RWPE2 (cell line): ENCODE measurements at regions not wholly inside any gene's neighbourhood (a gene's known extent, or its start where the extent isn't known, plus 50 kb on each side); places are given as distances from the start of the nearest gene placed in this dataset.

Source experiments
- ATAC-seq: fragments of 200-7000 bp; cut with Tn5 transposase; 3 replicates; pipeline ENCODE4 v1.9.1; 2021; ENCODE audit warnings: low read depth
- DNase-seq: peaks from one replicate; pipeline ENCODE4 v3.0.0-alpha.2; 2020; ENCODE audit warnings: low spot score
- H3K27ac ChIP-seq: fragments of 450-650 bp; 2 replicates; pipeline ENCODE4 v1.5.1; 2017; ENCODE audit warnings: mild to moderate bottlenecking; ENCODE audit not compliant: poor library complexity, severe bottlenecking
- H3K27me3 ChIP-seq: fragments of 250-450 bp; sonication (Bioruptor Pico); 2 replicates; pipeline ENCODE4 v1.5.1; 2021; ENCODE audit warnings: mild to moderate bottlenecking, moderate library complexity; ENCODE audit not compliant: insufficient read depth, poor library complexity, severe bottlenecking
- H3K36me3 ChIP-seq: fragments of 250-450 bp; sonication (Bioruptor Pico); 2 replicates; pipeline ENCODE4 v1.5.1; 2020; ENCODE audit warnings: low read depth, mild to moderate bottlenecking, moderate library complexity
- H3K4me1 ChIP-seq: fragments of 250-450 bp; sonication (Bioruptor Pico); 2 replicates; pipeline ENCODE4 v1.5.1; 2021; ENCODE audit warnings: mild to moderate bottlenecking, moderate library complexity; ENCODE audit not compliant: insufficient read depth, poor library complexity, severe bottlenecking
- H3K4me3 ChIP-seq: fragments of 250-450 bp; sonication (Bioruptor Pico); 2 replicates; pipeline ENCODE4 v1.5.1; 2021; ENCODE audit warnings: mild to moderate bottlenecking, moderate library complexity; ENCODE audit not compliant: severe bottlenecking
- H3K9me3 ChIP-seq: fragments of 250-450 bp; sonication (Bioruptor Pico); 2 replicates; pipeline ENCODE4 v1.5.1; 2021; ENCODE audit warnings: mild to moderate bottlenecking, moderate library complexity; ENCODE audit not compliant: severe bottlenecking
- CTCF ChIP-seq: fragments of 450-650 bp; IDR thresholded peaks from one replicate; pipeline ENCODE4 v1.5.1; 2017; ENCODE audit warnings: mild to moderate bottlenecking, moderate library complexity; ENCODE audit not compliant: poor library complexity, severe bottlenecking

- no peak for TF ChIP-seq CTCF
- DNase-seq, result no peak
- Histone ChIP-seq H3K36me3 (no peaks in the 10 kb centered on the region), H3K9me3 (peaks cover 13% of the 10 kb centered on the region), H3K27me3 (no peaks in the 10 kb centered on the region), H3K27ac (no peak overlapping the region), H3K4me1 (no peaks in the 10 kb centered on the region), H3K4me3 (no peak overlapping the region)
- no peak for ATAC-seq
These were observed 86.1 kb upstream of the CNOT2 start for GRCh38 chr12:70157099-70157498.

GRCh38 chr12:70165450-70165849, 77.8 kb upstream of the CNOT2 start:
- Histone ChIP-seq H3K36me3 (no peaks in the 10 kb centered on the region), H3K27me3 (no peaks in the 10 kb centered on the region), H3K9me3 (no peaks in the 10 kb centered on the region), H3K27ac (no peak overlapping the region), H3K4me1 (no peaks in the 10 kb centered on the region), H3K4me3 (no peak overlapping the region)
- ATAC-seq (no peak), DNase-seq (no peak)
- TF ChIP-seq CTCF, result no peak

- no peak for ATAC-seq
- no peak for TF ChIP-seq CTCF
- Histone ChIP-seq H3K4me3 (no peak overlapping the region), H3K27me3 (no peaks in the 10 kb centered on the region), H3K9me3 (no peaks in the 10 kb centered on the region), H3K27ac (no peak overlapping the region), H3K36me3 (no peaks in the 10 kb centered on the region), H3K4me1 (no peaks in the 10 kb centered on the region)
- DNase-seq, result no peak
These were observed 66.9 kb upstream of the CNOT2 start for GRCh38 chr12:70176290-70176689.

GRCh38 chr12:70177631-70178030, 65.6 kb upstream of the CNOT2 start:
- ATAC-seq, result no peak
- H3K9me3 ChIP-seq, result no peaks in the 10 kb centered on the region
- DNase-seq, result no peak
- no peaks in the 10 kb centered on the region for H3K27me3 ChIP-seq
- no peaks in the 10 kb centered on the region for H3K4me1 ChIP-seq
- H3K36me3 ChIP-seq, result no peaks in the 10 kb centered on the region
- TF ChIP-seq CTCF, result no peak
- H3K27ac ChIP-seq, result no peak overlapping the region
- H3K4me3 ChIP-seq, result no peak overlapping the region

- Histone ChIP-seq H3K4me3 (no peak overlapping the region), H3K4me1 (no peaks in the 10 kb centered on the region), H3K27ac (no peak overlapping the region), H3K27me3 (no peaks in the 10 kb centered on the region), H3K9me3 (no peaks in the 10 kb centered on the region), H3K36me3 (no peaks in the 10 kb centered on the region)
- no peak for TF ChIP-seq CTCF
- ATAC-seq (peak; percentile 55), DNase-seq (no peak)
These were observed 65.2 kb upstream of the CNOT2 start for GRCh38 chr12:70178038-70178437.
